ENCODE measurements at regions not wholly inside any gene's neighbourhood (a gene's known extent, or its start where the extent isn't known, plus 50 kb on each side); places are given as distances from the start of the nearest gene placed in this dataset.
A peak's percentile ranks its signal among the peaks of the same experiment; 100 is the strongest.

GRCh38 chr18:50507120-50507590, 52.7 kb upstream of the MAPK4 start:
- Histone ChIP-seq H3K9ac (ENCODE audit: low read depth, low read length, poor library complexity, severe bottlenecking) (no peak overlapping the region), H3K4me3 (ENCODE audit: low read length, poor library complexity, severe bottlenecking) (no peak overlapping the region), H3K9me3 (ENCODE audit: insufficient read depth, low read depth, low read length) (no peaks in the 10 kb centered on the region), H3K9me2 (replicated peaks; ENCODE audit: low read depth, low read length) (no peaks in the 10 kb centered on the region), H3K79me2 (ENCODE audit: insufficient read depth, low read length) (no peaks in the 10 kb centered on the region), H3K4me1 (ENCODE audit: insufficient read depth, low read length, poor library complexity, severe bottlenecking) (no peaks in the 10 kb centered on the region), H4K20me1 (ENCODE audit: insufficient read depth, low read length, poor library complexity, severe bottlenecking) (no peaks in the 10 kb centered on the region), H3F3A (ENCODE audit: low read depth) (no peaks in the 10 kb centered on the region), H3K36me3 (ENCODE audit: insufficient read depth, low read length) (no peaks in the 10 kb centered on the region), H3K4me2 (ENCODE audit: low read depth, low read length, poor library complexity, severe bottlenecking) (no peak overlapping the region), H2AFZ (ENCODE audit: low read length) (no peak overlapping the region), H3K27me3 (ENCODE audit: insufficient read depth, low read length, poor library complexity, severe bottlenecking) (no peaks in the 10 kb centered on the region)
- TF ChIP-seq CTCF (conservative IDR thresholded peaks at IDR 0.05; ENCODE audit: low read length), result peak; percentile 37
- TF ChIP-seq EZH2phosphoT487 (IDR thresholded peaks at IDR 0.05; ENCODE audit: borderline replicate concordance), result no peak

- no peak overlapping the region for H3K4me2 ChIP-seq (ENCODE audit: low read depth, low read length, poor library complexity, severe bottlenecking)
- H3K9ac ChIP-seq (ENCODE audit: low read depth, low read length, poor library complexity, severe bottlenecking), result no peak overlapping the region
- no peaks in the 10 kb centered on the region for H3K4me1 ChIP-seq (ENCODE audit: insufficient read depth, low read length, poor library complexity, severe bottlenecking)
- H3K27me3 ChIP-seq (ENCODE audit: insufficient read depth, low read length, poor library complexity, severe bottlenecking), result no peaks in the 10 kb centered on the region
- H4K20me1 ChIP-seq (ENCODE audit: insufficient read depth, low read length, poor library complexity, severe bottlenecking), result no peaks in the 10 kb centered on the region
- H3F3A ChIP-seq (ENCODE audit: low read depth), result no peaks in the 10 kb centered on the region
- no peak for TF ChIP-seq EZH2phosphoT487 (IDR thresholded peaks at IDR 0.05; ENCODE audit: borderline replicate concordance)
- no peak for TF ChIP-seq CTCF (conservative IDR thresholded peaks at IDR 0.05; ENCODE audit: low read length)
- no peaks in the 10 kb centered on the region for H3K36me3 ChIP-seq (ENCODE audit: insufficient read depth, low read length)
- no peak overlapping the region for H2AFZ ChIP-seq (ENCODE audit: low read length)
- no peaks in the 10 kb centered on the region for H3K9me2 ChIP-seq (replicated peaks; ENCODE audit: low read depth, low read length)
- H3K9me3 ChIP-seq (ENCODE audit: insufficient read depth, low read depth, low read length), result no peaks in the 10 kb centered on the region
- no peak overlapping the region for H3K4me3 ChIP-seq (ENCODE audit: low read length, poor library complexity, severe bottlenecking)
- H3K79me2 ChIP-seq (ENCODE audit: insufficient read depth, low read length), result no peaks in the 10 kb centered on the region
These were observed 51.7 kb upstream of the MAPK4 start for GRCh38 chr18:50508228-50508627.

GRCh38 chr18:50509012-50509411, 50.9 kb upstream of the MAPK4 start:
- no peak overlapping the region for H3K4me2 ChIP-seq (ENCODE audit: low read depth, low read length, poor library complexity, severe bottlenecking)
- H3K27me3 ChIP-seq (ENCODE audit: insufficient read depth, low read length, poor library complexity, severe bottlenecking), result no peaks in the 10 kb centered on the region
- no peak overlapping the region for H3K4me3 ChIP-seq (ENCODE audit: low read length, poor library complexity, severe bottlenecking)
- no peaks in the 10 kb centered on the region for H3K9me3 ChIP-seq (ENCODE audit: insufficient read depth, low read depth, low read length)
- H2AFZ ChIP-seq (ENCODE audit: low read length), result no peak overlapping the region
- H3K9ac ChIP-seq (ENCODE audit: low read depth, low read length, poor library complexity, severe bottlenecking), result no peak overlapping the region
- no peaks in the 10 kb centered on the region for H3K79me2 ChIP-seq (ENCODE audit: insufficient read depth, low read length)
- H4K20me1 ChIP-seq (ENCODE audit: insufficient read depth, low read length, poor library complexity, severe bottlenecking), result no peaks in the 10 kb centered on the region
- no peaks in the 10 kb centered on the region for H3K36me3 ChIP-seq (ENCODE audit: insufficient read depth, low read length)
- TF ChIP-seq EZH2phosphoT487 (IDR thresholded peaks at IDR 0.05; ENCODE audit: borderline replicate concordance), result no peak
- no peak for TF ChIP-seq CTCF (conservative IDR thresholded peaks at IDR 0.05; ENCODE audit: low read length)
- no peaks in the 10 kb centered on the region for H3K9me2 ChIP-seq (replicated peaks; ENCODE audit: low read depth, low read length)
- H3K4me1 ChIP-seq (ENCODE audit: insufficient read depth, low read length, poor library complexity, severe bottlenecking), result no peaks in the 10 kb centered on the region
- no peaks in the 10 kb centered on the region for H3F3A ChIP-seq (ENCODE audit: low read depth)

All from Loucy (cell line).